HS-5 (cell line): ENCODE measurements at regions not wholly inside any gene's neighbourhood (a gene's known extent, or its start where the extent isn't known, plus 50 kb on each side); places are given as distances from the start of the nearest gene placed in this dataset.
"Not testable (repeated sequence)": the region's sequence is repeated elsewhere in the genome, so short reads cannot be mapped to it uniquely, and the experiment has no call there.

Source experiments
- DNase-seq: peaks from one replicate; pipeline ENCODE4 v3.0.0-alpha.2; 2012; ENCODE audit warnings: low read depth

GRCh38 chr11:97871816-97872215 is 1148.9 kb upstream of the CNTN5 start:
- no peak for DNase-seq

- no peak for DNase-seq
Observed at GRCh38 chr11:97880209-97880608, 1140.5 kb upstream of the CNTN5 start.

GRCh38 chr11:97883086-97883485 is 1137.7 kb upstream of the CNTN5 start:
- no peak for DNase-seq

GRCh38 chr11:97888641-97889040 is 1132.1 kb upstream of the CNTN5 start:
- no peak for DNase-seq

- no peak for DNase-seq
Observed at GRCh38 chr11:97890466-97890865, 1130.3 kb upstream of the CNTN5 start.

GRCh38 chr11:97893612-97894011 is 1127.1 kb upstream of the CNTN5 start:
- DNase-seq, result no peak

GRCh38 chr11:97894978-97895377 is 1125.8 kb upstream of the CNTN5 start:
- no peak for DNase-seq

GRCh38 chr11:97895572-97895971 is 1125.2 kb upstream of the CNTN5 start:
- DNase-seq, result no peak

- no peak for DNase-seq
Observed at GRCh38 chr11:97902828-97903227, 1117.9 kb upstream of the CNTN5 start.

GRCh38 chr11:97905101-97905500 is 1115.6 kb upstream of the CNTN5 start:
- no peak for DNase-seq

- no peak for DNase-seq
Observed at GRCh38 chr11:97905671-97906070, 1115.1 kb upstream of the CNTN5 start.

- DNase-seq, result no peak
Observed at GRCh38 chr11:97908354-97908753, 1112.4 kb upstream of the CNTN5 start.

GRCh38 chr11:97909614-97910399 is 1110.9 kb upstream of the CNTN5 start:
- DNase-seq, result no peak

- no peak for DNase-seq
Observed at GRCh38 chr11:97912629-97913028, 1108.1 kb upstream of the CNTN5 start.

GRCh38 chr11:97922933-97923332 is 1097.8 kb upstream of the CNTN5 start:
- not testable (repeated sequence) for DNase-seq

GRCh38 chr11:97934572-97935208 is 1086.1 kb upstream of the CNTN5 start:
- no peak for DNase-seq

- DNase-seq, result no peak
Observed at GRCh38 chr11:97937501-97937900, 1083.2 kb upstream of the CNTN5 start.

- no peak for DNase-seq
Observed at GRCh38 chr11:97938789-97939188, 1082.0 kb upstream of the CNTN5 start.

GRCh38 chr11:97943493-97943892 is 1077.3 kb upstream of the CNTN5 start:
- DNase-seq, result no peak

- no peak for DNase-seq
Observed at GRCh38 chr11:97948793-97949192, 1072.0 kb upstream of the CNTN5 start.

- no peak for DNase-seq
Observed at GRCh38 chr11:97955595-97955994, 1065.2 kb upstream of the CNTN5 start.

GRCh38 chr11:97956904-97957303 is 1063.8 kb upstream of the CNTN5 start:
- DNase-seq, result no peak

- no peak for DNase-seq
Observed at GRCh38 chr11:97961431-97961830, 1059.3 kb upstream of the CNTN5 start.

- DNase-seq, result no peak
Observed at GRCh38 chr11:97962758-97963157, 1058.0 kb upstream of the CNTN5 start.
